ENCODE measurements at regions not wholly inside any gene's neighbourhood (a gene's known extent, or its start where the extent isn't known, plus 50 kb on each side); places are given as distances from the start of the nearest gene placed in this dataset.

DNA sequence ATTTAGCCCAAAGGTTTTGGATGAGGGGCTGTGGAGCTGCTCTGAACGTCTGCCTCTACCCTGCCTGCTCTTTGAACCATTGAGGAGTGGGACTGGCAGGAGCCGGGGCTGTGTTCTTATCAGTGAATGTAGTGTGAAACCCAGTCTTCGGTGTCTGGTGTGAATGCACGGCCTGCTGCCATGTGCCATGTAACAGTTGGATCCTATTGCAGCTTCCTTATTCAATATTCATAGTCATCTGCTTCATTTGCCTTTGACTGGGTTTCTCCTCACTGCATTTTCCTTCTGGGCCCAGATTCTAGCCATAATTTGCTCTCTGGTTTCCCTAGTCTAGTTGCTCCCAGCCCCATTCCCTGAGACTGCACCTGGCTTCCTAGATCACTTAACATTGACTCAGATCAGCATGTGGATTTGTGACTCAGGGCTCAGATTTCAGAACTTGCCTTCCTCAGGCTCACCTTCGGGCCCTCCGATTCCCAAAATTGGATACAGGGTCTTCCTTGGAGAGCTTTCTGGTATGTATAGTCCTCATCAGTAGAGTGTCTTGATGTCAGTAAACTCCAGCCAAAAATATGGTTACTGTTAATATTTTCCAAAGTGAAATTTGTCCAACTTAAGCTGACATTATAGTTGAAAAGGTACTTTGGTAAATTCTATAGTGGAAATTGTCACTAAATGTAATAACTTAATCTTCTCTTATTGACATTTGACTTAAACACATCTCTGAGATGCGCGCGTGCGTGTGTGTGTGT is 94.0 kb upstream of the DDIT4L start:
- DNase-seq: no peak

DNA sequence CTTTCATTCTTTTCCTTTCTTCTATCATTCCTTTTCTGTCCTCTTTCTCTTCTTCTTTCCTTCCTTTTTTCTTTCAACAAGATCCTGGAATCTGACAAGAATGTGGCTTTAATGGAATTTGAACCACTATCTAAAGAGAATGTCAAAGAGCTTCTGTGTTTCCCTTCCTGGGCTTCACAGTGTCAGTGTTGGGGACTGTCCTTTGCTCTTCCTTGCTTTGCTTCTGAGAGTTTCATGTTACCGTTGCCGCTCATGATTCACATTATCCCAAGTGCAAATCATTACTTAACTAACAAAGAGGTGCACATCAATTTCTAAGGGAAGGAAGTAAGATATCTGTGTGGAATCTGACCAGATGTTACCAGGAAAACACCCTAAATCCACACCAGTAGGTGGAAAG is 90.5 kb upstream of the DDIT4L start:
- no peak for DNase-seq

DNA sequence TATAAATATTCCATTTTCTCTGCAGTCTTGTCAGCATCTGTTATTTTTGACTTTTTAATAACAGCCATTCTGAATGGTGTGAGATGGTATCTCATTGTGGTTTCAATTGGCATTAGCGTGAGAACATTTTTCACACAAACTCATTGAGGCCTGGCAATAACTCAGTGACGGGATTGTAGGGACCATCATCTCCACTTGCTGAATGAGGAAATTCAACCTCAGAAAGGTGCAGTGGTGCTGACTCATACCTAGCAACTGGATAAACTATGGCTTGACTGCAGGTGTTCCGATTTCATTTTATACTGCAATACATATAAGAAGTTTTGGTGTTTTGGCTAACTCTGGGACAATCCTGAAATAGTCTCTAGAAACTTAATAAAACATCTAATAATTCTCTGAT is 88.3 kb upstream of the DDIT4L start:
- DNase-seq: no peak

DNA sequence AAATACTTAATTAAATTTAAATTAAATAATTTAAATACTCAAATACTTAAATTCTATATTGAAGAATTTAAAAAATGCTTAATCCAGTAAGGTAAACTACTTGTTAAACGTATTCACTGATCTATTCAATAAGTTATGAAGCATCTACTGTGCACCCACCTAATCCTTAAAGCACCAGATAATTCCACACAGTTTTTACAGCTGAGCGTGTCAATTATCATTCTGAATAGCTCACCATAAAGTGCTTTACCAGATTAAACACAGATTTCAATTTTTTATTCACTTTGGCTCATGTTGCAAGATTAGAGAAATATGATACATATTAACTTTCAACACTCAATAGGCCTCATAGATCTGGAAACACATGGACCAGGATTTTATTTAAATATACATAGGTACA is 79.2 kb upstream of the DDIT4L start:
- no peak for DNase-seq

DNA sequence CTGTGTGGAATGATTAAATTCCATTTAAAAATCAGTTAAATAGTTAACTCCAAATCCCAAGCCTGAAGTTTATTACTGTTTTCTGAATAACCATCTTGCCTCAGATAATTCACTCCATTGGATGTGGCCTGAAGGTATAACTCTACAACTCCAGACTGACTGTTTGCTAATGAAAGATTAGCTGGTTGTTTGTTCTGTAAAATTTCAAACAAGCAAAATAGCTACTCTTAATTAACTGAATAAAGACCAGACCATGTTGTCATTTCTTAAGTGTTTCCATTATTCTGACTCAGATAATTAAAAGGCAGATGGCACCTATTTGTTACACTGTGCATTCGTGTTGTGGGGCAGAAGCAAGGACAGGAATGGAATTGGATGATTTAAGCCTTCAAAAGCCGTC is 78.5 kb upstream of the DDIT4L start:
- DNase-seq: peak; percentile 1

DNA sequence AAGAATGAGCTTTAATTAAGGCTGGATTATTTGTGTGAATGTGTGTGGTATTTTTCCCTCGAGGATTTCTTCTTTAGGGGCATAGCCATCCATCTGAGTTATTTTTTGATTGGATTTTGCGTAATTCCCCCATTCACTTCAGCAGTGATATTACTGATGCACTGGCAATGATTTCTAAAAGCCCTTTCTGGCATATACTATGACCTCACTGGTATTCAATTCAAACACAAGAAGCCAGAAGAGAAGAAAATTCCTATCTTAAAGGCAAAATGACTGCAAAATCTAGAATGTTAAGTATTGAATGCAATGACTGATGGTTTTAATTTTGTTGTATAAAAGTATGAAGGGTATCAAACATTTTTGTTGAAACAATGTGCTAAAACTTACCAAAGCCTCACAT is 71.1 kb upstream of the DDIT4L start:
- DNase-seq: no peak

DNA sequence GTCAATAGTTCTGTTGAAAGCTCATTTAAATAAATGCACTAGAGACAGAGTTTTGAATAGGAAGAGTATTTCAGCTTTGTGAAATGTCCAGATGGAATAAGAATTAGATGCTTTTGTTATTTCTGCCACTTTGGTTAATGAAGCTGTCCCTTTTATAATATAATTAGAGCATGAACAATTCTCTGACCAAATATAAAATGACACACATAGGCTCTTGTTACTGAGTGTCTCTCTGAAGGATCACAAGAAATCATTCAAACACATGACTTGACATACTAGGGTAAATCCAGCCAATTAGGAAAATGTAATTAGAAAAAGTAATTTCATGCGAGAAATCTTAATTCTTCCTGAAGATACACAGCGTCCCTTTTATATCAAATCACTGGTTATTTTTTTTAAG is 68.4 kb upstream of the DDIT4L start:
- no peak for DNase-seq

DNA sequence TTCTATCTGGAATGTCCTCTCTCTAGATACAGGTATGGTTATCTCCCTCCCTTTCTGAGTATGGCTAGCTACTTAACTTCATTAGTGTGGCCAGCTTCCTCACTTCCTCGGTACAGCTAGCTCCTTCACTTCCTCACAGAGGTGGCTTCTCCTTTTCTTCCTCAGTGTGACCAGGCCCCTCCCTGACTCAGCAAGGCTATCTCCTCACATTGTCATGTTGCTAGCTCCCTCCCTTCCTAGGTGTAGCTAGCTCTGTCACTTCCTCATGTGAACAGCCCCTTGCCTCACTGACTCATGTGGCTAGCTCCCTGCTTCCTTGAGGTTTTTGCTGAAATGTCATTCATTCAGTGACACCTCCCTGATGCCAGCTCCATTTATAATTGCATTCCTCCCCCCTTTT is 67.3 kb upstream of the DDIT4L start:
- DNase-seq: no peak

DNA sequence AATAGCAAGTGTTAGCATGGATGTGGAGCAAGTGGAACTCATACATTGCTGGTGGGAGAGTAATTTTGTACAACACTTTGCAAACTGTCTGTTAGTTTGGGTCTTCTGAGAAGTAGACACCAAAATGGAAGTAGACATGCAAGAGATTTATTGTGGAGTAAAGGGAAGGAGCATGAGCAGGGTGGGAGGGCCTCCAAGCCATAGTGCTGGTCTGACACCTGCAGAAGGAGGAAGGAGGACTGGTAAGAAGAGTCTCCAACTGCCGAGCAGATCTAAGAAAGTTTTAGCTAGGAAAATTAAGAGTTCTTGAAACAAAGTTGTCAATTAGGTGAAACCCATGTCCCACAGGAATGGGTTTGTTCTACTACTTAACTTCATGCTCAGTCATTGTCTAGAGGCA is 64.0 kb upstream of the DDIT4L start:
- DNase-seq: no peak

DNA sequence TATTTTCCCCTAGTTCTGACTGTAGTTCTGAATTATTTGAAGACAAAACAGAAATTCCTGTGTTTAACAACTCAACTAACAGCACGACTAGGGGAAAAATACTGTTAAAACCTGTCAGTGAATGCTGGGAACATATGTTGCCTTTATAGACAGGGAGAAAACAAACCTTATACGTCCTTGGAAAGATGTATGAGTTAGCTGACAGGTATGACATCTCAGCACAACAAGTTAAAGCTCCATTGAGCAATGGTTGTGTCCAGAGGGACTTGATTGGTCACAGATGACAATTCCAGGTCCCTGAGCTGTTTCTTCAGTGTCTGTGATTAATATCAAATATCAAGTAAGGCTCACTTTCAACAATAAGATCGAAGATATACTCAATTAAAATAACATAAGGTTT is 58.2 kb upstream of the DDIT4L start:
- no peak for DNase-seq

DNA sequence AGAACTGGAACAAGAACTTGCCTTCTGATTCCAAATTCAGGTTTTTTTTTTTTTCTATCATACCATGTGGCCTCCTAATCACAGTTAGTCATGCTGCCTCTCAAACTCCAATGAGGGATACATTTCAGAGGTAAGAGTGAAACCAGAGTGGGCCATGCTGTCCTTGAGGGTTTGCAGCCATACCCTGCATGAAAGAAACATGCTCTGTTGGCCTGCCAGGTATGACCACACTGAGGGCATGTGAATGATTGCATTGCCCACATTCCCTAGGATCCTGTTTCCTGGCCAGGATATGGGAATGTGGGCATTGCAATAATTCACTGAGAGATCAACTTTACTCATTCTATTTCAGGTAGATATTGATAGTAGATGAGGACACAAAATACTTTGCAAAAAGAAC is 56.4 kb upstream of the DDIT4L start:
- DNase-seq: no peak

DNA sequence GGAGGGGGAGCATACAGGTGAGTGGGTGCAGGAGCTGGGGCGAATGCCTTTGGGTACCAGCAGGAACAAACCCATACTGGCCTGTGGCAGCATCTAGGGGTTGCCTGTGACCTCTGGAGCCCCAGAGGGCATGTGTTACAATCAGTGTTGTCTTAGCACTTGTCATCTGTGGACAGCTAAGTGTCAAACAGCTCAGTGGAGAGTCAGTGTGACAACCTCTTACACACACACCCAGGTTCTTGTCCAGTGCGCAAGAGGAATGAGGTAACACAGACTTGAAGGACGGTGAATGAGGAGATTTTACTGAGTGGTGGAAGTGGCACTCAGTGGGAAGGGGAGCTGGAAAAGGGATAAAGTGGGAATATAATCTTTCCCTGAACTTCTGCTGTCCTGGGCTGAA is 54.1 kb upstream of the DDIT4L start:
- DNase-seq: no peak
